Activated CD4-positive, alpha-beta T cell treated with anti-CD3 and anti-CD28 coated beads, Interleukin-2, amount 10 ng/mL, durations not matched to agents 7 days and 5 days (primary cell): ENCODE measurements at regions not wholly inside any gene's neighbourhood (a gene's known extent, or its start where the extent isn't known, plus 50 kb on each side); places are given as distances from the start of the nearest gene placed in this dataset.

Experiments used
- CTCF ChIA-PET: fragments of 350-600 bp; sonication (Branson Sonifier 250); formaldehyde crosslinking; loops from one replicate; lab custom pipeline; 2021; ENCODE audit warnings: antibody characterized with exemption; lab: Charles Lee
- POLR2A ChIA-PET: fragments of 350-600 bp; sonication (Branson Sonifier 250); formaldehyde crosslinking; loops from one replicate; lab custom pipeline; 2021; ENCODE audit warnings: antibody characterized with exemption; lab: Charles Lee
- DNase-seq: peaks from one replicate; pipeline ENCODE4 v3.0.0-alpha.2; 2020
- H3K27ac Mint-ChIP-seq: one replicate; pipeline ENCODE4 v1.8.0; 2021; ENCODE audit warnings: mild to moderate bottlenecking, moderate library complexity, mixed read lengths
- H3K27me3 Mint-ChIP-seq: one replicate; pipeline ENCODE4 v1.8.0; 2021; ENCODE audit warnings: mixed read lengths
- H3K36me3 Mint-ChIP-seq: one replicate; pipeline ENCODE4 v1.8.0; 2021; ENCODE audit warnings: low read depth, mixed read lengths
- H3K4me1 Mint-ChIP-seq: one replicate; pipeline ENCODE4 v1.8.0; 2021; ENCODE audit warnings: mixed read lengths
- H3K4me3 Mint-ChIP-seq: one replicate; pipeline ENCODE4 v1.8.0; 2021; ENCODE audit warnings: mild to moderate bottlenecking, moderate library complexity, mixed read lengths
- H3K9me3 Mint-ChIP-seq: one replicate; pipeline ENCODE4 v1.8.0; 2021; ENCODE audit warnings: mixed read lengths

DNA sequence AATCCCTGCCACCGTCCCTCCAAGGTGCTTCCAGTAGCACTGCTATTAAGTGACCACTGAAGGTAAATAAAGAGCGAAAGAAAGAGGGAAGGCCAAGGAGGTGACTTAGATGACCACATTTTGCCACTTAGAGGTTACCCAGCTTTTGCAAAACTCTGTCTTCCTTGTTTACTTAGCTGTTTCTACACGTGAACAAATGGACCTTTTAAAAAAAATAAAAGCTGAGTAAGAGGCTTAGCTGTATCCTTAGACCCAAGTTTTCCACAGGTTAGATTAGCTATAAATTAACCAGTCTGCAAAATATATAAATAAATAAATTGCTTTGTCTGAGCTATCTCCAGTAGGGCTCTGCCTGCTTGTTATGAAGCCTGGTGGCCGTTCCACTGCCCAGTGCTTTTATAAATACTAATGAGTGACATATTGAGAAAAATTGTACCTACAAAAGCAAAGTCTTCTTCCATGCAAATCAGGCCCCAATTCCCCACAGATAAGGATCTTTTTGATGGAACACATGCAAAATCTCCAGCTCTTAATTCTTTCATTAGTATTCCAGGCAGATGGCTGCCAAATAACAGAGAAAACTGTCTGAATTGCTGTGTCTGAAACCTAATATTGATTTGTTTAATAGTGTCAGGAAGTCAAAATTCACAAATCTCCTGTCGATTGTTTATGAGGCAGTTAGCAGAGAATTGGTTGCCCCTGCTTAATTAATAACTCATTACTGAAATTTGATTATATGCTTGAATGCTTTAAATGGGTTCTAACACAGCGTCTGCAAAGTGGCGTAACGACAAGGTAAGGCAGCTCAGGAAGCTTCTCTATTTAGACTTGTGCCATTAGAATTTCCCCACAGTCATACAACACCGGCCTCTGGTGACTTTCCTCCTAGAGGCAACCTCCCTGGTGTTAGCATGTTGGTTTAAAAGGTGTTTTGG is 176.7 kb downstream of the EMX2 start:
- Mint-ChIP-seq H3K4me3 (no peak overlapping the region), H3K36me3 (no peaks in the 10 kb centered on the region), H3K4me1 (no peaks in the 10 kb centered on the region), H3K27ac (no peak overlapping the region), H3K27me3 (peaks cover 4% of the 10 kb centered on the region), H3K9me3 (no peaks in the 10 kb centered on the region)
- DNase-seq = no peak
- CTCF ChIA-PET = no interaction called here
- POLR2A ChIA-PET = no interaction called here

DNA sequence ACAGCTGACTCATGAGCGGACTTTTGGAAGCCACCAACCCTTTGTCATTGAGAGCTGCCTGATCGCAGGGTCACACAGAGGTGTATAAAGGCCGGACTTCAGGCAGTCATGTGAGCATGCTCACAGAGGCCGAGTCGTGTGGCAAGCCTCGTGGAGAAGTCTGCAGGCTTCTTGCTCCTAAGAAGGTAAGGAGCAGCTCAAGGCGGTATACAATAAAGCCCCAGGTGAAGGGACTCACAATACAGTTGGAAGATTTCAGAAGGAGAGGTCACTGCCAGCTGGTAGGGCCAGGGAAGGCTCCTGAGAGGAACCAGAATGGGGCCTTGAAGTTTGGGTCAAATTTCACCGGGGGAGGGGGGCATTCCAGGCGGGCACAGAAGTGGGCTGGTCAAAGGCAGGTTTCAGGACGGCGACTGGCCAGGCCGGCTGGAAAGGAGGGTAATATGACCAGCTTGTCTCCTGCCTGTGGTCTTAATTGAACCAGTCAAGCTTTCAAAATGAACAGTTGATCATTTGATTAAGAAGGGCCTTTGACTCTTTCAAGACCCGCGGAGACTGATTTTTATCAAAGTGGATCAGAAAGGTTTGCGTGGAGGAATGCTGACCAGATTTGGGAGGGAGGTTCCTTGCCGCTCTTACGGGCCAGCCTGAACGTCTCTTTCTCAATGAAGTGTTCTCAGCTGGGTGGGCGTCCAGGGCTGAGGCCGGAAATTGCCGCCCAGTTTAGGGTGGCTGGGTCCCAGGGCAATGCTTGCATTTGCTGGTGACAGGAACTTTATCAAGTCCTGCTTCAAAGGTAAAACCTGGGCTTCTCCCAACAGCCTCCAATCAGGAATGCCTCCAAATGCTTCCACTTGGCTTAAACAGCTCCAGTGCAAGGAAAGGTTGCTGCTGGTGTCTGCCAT is 178.6 kb downstream of the EMX2 start:
- no peaks in the 10 kb centered on the region for H3K9me3 Mint-ChIP-seq
- H3K27ac Mint-ChIP-seq = no peak overlapping the region
- H3K27me3 Mint-ChIP-seq = peaks cover 4% of the 10 kb centered on the region
- no peaks in the 10 kb centered on the region for H3K4me1 Mint-ChIP-seq
- no peak for DNase-seq
- H3K4me3 Mint-ChIP-seq = no peak overlapping the region
- H3K36me3 Mint-ChIP-seq = no peaks in the 10 kb centered on the region
- ChIA-PET POLR2A (no interaction called here), CTCF (no interaction called here)

DNA sequence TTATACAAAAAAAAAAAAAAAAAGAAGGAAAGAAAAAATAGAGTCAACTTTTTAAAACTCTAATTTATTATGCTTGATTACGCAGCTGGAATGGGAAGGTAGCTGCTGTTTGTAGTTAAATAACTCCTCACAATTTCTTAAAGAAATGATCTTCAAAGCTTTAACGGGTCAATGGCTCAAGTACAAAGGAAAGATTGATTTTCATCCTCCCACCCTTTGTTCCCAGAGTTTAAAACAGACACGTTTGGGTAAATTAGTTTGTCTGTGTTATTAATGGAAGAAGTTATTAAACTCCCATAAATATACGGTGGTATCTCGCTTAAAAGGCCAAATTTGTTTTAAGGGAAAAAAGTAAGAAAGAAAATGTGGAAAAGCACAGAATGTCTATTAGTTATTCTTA is 179.3 kb downstream of the EMX2 start:
- ChIA-PET POLR2A (no interaction called here), CTCF (no interaction called here)
- Mint-ChIP-seq H3K4me1 (no peaks in the 10 kb centered on the region), H3K36me3 (no peaks in the 10 kb centered on the region), H3K4me3 (no peak overlapping the region), H3K27me3 (peaks cover 4% of the 10 kb centered on the region), H3K9me3 (no peaks in the 10 kb centered on the region), H3K27ac (no peak overlapping the region)
- no peak for DNase-seq

DNA sequence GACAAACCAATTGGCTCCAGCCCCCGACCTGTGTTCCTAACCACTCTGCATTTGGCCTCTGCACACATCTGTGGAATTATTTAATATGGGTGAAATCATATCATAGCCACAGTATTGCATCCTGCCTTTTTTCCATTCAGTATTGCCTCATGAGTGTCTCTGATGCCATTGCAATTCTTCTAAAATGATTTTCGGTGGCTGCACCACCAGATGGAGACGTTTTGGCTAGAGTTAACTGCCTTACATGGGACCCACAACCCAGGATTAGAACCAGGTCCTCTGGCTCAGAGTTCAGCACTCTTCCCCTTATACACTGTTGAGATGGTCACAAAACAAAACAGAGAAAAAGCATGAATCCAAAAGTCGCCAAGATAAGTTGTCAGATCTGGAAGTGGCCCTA is 180.8 kb downstream of the EMX2 start:
- ChIA-PET POLR2A (no interaction called here), CTCF (no interaction called here)
- H3K27ac Mint-ChIP-seq = no peak overlapping the region
- no peaks in the 10 kb centered on the region for H3K36me3 Mint-ChIP-seq
- no peak overlapping the region for H3K4me3 Mint-ChIP-seq
- H3K27me3 Mint-ChIP-seq = peaks cover 11% of the 10 kb centered on the region
- no peak for DNase-seq
- H3K4me1 Mint-ChIP-seq = no peaks in the 10 kb centered on the region
- no peaks in the 10 kb centered on the region for H3K9me3 Mint-ChIP-seq

DNA sequence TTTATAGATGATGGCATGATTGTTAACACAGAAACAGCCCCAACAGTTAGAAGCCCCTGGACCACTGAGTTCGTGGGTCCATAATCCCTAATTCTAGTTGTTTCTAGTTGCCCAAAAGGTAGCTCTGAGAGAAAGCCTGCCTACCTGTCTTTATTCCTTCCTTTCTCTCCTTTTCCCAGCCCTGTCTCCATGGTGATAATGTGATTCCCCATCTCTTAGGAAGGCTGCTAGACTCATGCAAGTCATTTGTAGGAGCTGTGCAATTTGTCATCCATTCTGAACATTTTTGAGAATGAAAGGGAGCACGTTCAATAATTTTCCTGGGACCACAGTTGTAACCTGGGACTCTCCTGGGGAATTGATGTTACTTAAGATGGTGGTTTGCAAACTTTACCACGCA is 183.4 kb downstream of the EMX2 start:
- H3K4me3 Mint-ChIP-seq = no peak overlapping the region
- H3K36me3 Mint-ChIP-seq = no peaks in the 10 kb centered on the region
- peaks cover 12% of the 10 kb centered on the region for H3K27me3 Mint-ChIP-seq
- CTCF ChIA-PET = no interaction called here
- POLR2A ChIA-PET = no interaction called here
- H3K9me3 Mint-ChIP-seq = no peaks in the 10 kb centered on the region
- no peak overlapping the region for H3K27ac Mint-ChIP-seq
- no peaks in the 10 kb centered on the region for H3K4me1 Mint-ChIP-seq
- no peak for DNase-seq

DNA sequence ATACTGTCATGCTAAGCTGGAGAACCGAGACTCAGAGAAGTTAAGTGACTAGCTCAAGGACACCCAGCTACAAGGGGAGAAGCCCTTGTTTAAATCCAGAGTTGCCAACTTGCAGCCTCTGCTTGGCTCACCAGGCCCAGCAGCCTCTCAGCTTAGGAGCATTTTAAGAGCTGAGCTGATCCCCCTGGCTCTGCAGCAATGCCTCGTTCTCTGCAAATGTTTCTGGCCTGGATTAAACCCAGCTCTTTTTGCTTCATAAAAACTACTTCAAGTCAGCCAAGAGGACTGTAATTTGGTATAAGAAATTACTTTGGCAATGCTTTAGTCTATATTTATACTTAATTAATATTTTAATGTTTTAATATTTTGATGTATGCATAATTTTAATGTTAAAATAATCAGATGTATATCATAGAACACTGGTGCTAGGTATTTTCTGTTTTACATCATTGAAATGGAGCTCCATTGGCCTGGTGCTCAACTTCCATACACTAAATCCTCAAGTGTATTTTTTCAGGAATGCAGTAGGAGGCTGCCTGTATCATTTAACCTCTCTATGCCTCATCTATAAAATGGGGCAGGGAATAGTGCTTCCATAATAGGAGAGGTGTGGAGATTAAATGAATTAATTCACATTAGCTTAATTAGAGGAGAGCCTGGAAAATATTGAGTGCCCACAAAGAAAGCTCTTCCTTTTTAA is 184.2 kb downstream of the EMX2 start:
- Mint-ChIP-seq H3K27ac (no peak overlapping the region), H3K4me1 (no peaks in the 10 kb centered on the region), H3K4me3 (no peak overlapping the region), H3K36me3 (no peaks in the 10 kb centered on the region), H3K9me3 (no peaks in the 10 kb centered on the region), H3K27me3 (peaks cover 13% of the 10 kb centered on the region)
- no peak for DNase-seq
- CTCF ChIA-PET = no interaction called here
- POLR2A ChIA-PET = no interaction called here

DNA sequence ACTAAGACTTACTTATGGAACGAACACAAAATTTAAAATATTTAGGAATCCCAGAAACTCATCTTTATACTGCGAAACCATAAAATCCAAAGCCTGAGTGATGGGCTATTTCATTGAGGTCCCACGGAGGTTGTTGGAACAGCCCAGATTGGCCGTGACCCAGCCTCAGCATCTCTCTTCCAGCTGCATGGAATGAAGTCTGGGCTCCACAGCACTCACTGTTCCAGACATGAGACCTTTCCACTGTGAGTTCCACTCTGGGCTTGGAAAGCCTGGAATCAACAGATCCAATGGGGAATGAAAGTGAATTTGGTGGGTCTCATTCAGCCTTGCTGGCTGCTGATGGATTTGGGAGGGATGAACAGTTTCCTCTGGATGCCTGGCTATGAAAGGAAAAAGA is 184.9 kb downstream of the EMX2 start:
- Mint-ChIP-seq H3K27ac (no peak overlapping the region), H3K4me3 (no peak overlapping the region), H3K27me3 (peaks cover 20% of the 10 kb centered on the region), H3K4me1 (no peaks in the 10 kb centered on the region), H3K36me3 (no peaks in the 10 kb centered on the region), H3K9me3 (no peaks in the 10 kb centered on the region)
- ChIA-PET CTCF (no interaction called here), POLR2A (no interaction called here)
- no peak for DNase-seq

DNA sequence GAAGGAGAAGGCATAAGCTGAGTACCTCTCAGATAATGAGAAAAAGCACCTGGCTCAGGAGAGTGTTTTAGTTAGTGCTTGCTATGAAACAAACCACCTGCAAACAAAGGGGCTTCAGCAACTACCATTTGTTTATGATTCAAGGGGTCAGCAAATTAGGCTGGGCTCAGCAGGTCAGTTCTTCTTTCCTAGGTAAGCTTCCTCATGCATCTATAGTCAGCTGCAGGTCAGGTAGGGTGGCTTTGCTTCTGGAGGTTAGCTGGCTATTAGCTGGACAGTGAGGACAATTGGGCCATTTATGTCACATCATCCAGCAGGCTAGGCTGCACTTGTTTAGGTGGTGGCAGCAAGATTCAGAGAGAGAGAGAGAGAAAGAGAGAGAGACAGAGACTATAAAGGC is 185.5 kb downstream of the EMX2 start:
- ChIA-PET CTCF (interaction anchor here (0.9 kb wide), 1 partner anchor 13 kb away, joined by 3 read pairs; no protein-coding TSS in a partner anchor), POLR2A (no interaction called here)
- Mint-ChIP-seq H3K4me3 (no peak overlapping the region), H3K9me3 (no peaks in the 10 kb centered on the region), H3K36me3 (no peaks in the 10 kb centered on the region), H3K27me3 (peaks cover 21% of the 10 kb centered on the region), H3K4me1 (no peaks in the 10 kb centered on the region), H3K27ac (no peak overlapping the region)
- DNase-seq = no peak

DNA sequence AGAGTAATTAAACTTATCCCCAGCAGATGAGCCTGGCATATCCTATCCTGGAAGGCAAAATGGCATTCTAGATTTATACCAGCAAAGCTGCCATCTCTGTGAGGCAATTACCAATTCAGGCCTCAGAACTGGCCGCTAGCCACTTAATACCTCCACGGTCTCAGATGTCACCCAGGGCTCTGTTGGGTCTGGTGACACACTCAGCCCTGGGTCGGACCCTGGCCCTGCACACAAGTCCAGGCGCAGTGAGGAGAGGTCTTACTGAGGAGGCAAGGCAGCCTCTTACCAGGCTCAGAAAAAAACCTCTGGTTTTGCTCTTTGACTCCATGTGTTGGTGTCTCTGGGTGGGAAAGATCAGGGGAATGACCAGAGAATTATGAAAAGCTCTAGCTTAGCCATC is 186.6 kb downstream of the EMX2 start:
- POLR2A ChIA-PET = no interaction called here
- Mint-ChIP-seq H3K36me3 (no peaks in the 10 kb centered on the region), H3K4me3 (no peak overlapping the region), H3K9me3 (no peaks in the 10 kb centered on the region), H3K27me3 (peaks cover 28% of the 10 kb centered on the region), H3K27ac (no peak overlapping the region), H3K4me1 (no peaks in the 10 kb centered on the region)
- no peak for DNase-seq
- CTCF ChIA-PET = no interaction called here

DNA sequence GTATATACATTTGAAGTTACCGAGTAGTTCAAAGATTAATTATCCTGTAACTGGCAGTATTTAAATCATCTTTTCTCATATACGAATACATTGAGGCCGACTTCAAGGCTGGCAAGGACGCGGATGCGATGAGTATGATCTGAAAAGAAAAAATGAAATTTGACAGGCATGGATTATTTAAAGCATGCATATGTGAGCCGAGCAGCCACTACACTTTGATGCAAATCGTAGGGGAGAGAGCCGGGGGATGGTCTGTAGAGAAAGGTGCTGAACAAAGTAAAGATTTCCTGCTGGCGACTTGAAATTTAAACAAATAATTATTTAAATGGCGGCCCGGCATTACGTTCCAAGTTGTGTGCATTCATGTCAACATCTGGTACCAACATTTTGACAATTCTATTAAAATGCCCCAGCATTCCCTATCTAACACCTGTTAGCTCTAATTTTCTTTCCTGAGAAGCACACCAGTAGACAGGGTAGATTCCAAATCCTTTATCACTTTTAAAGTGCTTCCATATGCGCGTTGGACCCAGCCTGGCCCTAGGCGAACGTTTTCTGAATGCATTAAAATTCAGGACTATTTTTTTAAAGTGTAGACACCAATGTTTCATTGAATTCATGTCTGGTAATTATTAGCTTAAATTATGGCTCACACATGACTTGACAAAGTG is 188.7 kb downstream of the EMX2 start:
- H3K4me3 Mint-ChIP-seq = no peak overlapping the region
- POLR2A ChIA-PET = no interaction called here
- no peaks in the 10 kb centered on the region for H3K36me3 Mint-ChIP-seq
- CTCF ChIA-PET = no interaction called here
- no peak overlapping the region for H3K27ac Mint-ChIP-seq
- peaks cover 49% of the 10 kb centered on the region for H3K27me3 Mint-ChIP-seq
- no peak for DNase-seq
- H3K9me3 Mint-ChIP-seq = no peaks in the 10 kb centered on the region
- no peaks in the 10 kb centered on the region for H3K4me1 Mint-ChIP-seq

DNA sequence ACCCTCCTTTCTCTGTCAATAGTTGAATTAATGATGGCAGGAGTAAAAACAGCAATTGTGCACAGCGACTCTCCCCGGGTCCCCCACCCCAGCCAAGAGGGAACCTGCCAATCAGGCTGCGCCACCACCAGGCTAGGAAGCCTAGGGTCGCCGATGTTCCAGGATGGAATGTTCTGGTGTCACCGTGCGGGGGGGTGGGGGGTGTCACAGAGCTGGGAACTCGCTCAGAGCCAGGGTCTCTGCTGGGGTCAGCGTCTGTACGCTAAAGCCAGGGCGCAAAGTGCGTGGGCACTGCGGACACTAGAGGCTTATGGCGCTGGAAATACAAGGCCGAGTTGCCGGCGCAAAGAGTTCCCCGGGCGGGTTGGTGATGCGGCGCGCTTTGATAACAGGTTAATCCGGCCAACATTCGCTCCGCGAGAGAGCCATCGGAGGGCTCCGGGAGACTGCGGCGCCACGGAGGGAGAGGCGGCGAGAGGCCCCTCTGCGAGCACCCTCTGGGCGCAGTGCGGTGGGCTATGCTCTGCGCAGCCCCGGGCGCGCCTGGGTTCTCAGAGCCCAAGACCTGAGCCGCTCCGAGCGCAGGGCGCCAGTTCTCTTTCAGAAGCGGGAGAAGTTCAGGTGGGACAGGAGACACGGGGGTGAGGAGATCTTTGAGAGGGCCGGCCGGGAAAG is 192.3 kb downstream of the EMX2 start:
- no peak overlapping the region for H3K27ac Mint-ChIP-seq
- H3K27me3 Mint-ChIP-seq = peaks cover 45% of the 10 kb centered on the region
- no peaks in the 10 kb centered on the region for H3K36me3 Mint-ChIP-seq
- DNase-seq = no peak
- no peak overlapping the region for H3K4me3 Mint-ChIP-seq
- ChIA-PET POLR2A (no interaction called here), CTCF (no interaction called here)
- H3K4me1 Mint-ChIP-seq = no peaks in the 10 kb centered on the region
- no peaks in the 10 kb centered on the region for H3K9me3 Mint-ChIP-seq

DNA sequence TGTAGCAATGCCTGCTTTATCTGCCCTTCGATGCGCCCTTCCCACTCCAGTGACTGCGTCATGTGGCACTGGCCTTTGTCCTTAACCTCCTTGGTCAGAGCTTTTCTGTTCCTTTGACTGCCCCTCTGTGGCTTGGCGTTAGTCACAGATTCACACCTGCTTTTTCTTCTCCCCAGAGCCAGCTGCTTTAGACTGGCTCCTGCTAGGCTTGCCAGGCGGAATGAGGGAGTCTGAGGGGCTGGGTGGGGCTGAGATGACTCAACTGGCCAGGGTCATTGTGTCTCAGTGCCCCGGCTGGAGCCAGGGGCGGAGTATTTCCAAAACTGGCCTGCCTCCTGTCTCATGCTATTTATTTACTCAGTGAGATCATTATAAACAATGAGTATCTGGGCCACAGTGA is 194.1 kb downstream of the EMX2 start:
- DNase-seq = no peak
- Mint-ChIP-seq H3K27me3 (peaks cover 46% of the 10 kb centered on the region), H3K9me3 (no peaks in the 10 kb centered on the region), H3K27ac (no peak overlapping the region), H3K4me3 (no peak overlapping the region), H3K36me3 (no peaks in the 10 kb centered on the region), H3K4me1 (no peaks in the 10 kb centered on the region)
- ChIA-PET POLR2A (no interaction called here), CTCF (no interaction called here)
